ENCODE measurements at regions not wholly inside any gene's neighbourhood (a gene's known extent, or its start where the extent isn't known, plus 50 kb on each side); places are given as distances from the start of the nearest gene placed in this dataset.

DNA sequence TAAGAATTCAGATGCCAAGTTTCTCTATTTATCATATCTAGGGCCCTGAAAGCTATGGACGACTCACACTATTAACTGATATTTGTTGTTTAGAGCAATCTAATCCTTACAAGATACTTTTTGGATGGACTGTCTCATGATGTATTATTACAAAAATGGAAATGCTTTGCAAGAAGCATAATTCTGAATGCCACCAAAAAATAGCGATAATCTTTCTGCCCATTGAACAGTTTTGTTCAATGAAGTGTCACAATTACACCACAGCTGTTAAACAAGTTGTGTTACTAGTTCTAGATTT is 460.4 kb upstream of the JARID2 start:
- TF ChIP-seq GATA3 (IDR thresholded peaks at IDR 0.05; ENCODE audit: low read depth, low read length) (no peak), GATA2 (IDR thresholded peaks at IDR 0.05; ENCODE audit: low read depth, low read length) (no peak)
